ENCODE measurements at regions not wholly inside any gene's neighbourhood (a gene's known extent, or its start where the extent isn't known, plus 50 kb on each side); places are given as distances from the start of the nearest gene placed in this dataset.

DNA sequence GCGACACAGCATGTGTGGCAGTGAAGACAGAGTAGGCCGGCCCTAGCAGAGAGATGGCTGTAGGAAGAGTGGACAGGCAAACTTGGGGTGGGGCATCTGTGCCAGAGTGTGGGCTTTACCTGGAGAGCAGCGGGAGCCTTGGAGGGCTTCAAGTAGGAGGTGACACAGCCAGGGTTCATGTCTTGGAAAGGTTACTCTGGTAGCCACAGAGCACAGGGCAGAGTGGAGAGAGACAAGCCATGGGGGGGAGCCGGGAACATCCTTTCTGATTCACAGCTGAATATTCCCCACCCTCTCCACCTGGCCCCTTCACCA is 53.5 kb upstream of the DIO3 start:
- no peaks in the 10 kb centered on the region for H3K79me2 ChIP-seq (ENCODE audit: control insufficient read depth, insufficient read depth, low read length)
- H3K4me3 ChIP-seq (replicated peaks in 1 of 3; ENCODE audit: insufficient read depth in 1 of 3, low read depth in 1 of 3, low read length in 3 of 3) = no peak overlapping the region
- dilution Hi-C loops (cut with MboI; ENCODE audit: extremely low pct_ligation_motif_present, low sequenced_read_pairs) (no loop called here), intact Hi-C loops (cut with micrococcal nuclease) (no loop called here)
- BruUV-seq (replicated peaks) = no TSS peak
- H3K9ac ChIP-seq (replicated peaks; ENCODE audit: extremely low read depth, insufficient read depth, low read length) = no peak overlapping the region
- no peaks in the 10 kb centered on the region for H3K9me3 ChIP-seq (replicated peaks; ENCODE audit: control insufficient read depth, insufficient read depth, low read length)
- H3K27ac ChIP-seq (ENCODE audit: insufficient read depth, low read depth, low read length) = no peak overlapping the region
- H3K4me2 ChIP-seq (ENCODE audit: insufficient read depth, low read length) = no peak overlapping the region
- TF ChIP-seq, protein P1, sequence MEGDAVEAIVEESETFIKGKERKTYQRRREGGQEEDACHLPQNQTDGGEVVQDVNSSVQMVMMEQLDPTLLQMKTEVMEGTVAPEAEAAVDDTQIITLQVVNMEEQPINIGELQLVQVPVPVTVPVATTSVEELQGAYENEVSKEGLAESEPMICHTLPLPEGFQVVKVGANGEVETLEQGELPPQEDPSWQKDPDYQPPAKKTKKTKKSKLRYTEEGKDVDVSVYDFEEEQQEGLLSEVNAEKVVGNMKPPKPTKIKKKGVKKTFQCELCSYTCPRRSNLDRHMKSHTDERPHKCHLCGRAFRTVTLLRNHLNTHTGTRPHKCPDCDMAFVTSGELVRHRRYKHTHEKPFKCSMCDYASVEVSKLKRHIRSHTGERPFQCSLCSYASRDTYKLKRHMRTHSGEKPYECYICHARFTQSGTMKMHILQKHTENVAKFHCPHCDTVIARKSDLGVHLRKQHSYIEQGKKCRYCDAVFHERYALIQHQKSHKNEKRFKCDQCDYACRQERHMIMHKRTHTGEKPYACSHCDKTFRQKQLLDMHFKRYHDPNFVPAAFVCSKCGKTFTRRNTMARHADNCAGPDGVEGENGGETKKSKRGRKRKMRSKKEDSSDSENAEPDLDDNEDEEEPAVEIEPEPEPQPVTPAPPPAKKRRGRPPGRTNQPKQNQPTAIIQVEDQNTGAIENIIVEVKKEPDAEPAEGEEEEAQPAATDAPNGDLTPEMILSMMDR (IDR thresholded peaks at IDR 0.05; ENCODE audit: extremely low read depth in 1 of 2, insufficient read depth in 1 of 2, low read depth in 1 of 2, low read length in 2 of 2) = no peak
- TF ChIP-seq JUN (IDR thresholded peaks at IDR 0.05; ENCODE audit: borderline replicate concordance, insufficient read depth, insufficient read length, low read depth) (no peak), MYC (IDR thresholded peaks at IDR 0.05; ENCODE audit: low read depth, low read length) (no peak), POLR2A (IDR thresholded peaks at IDR 0.05; ENCODE audit: low read depth, low read length) (no peak), POLR2AphosphoS5 (IDR thresholded peaks at IDR 0.05; ENCODE audit: insufficient read depth, low read depth, low read length) (no peak), GATA2 (IDR thresholded peaks at IDR 0.05; ENCODE audit: insufficient read depth, insufficient read length, low read depth, low read length) (no peak), EZH2 (IDR thresholded peaks at IDR 0.05; ENCODE audit: borderline replicate concordance, low read depth, low read length, severe bottlenecking) (no peak), FOS (IDR thresholded peaks at IDR 0.05; ENCODE audit: borderline replicate concordance, insufficient read depth, low read length) (no peak)
- H3K27me3 ChIP-seq (ENCODE audit: control insufficient read depth in 2 of 2, insufficient read depth in 2 of 2, low read length in 2 of 2) = no peaks in the 10 kb centered on the region
- no peak overlapping the region for H2AFZ ChIP-seq (ENCODE audit: low read depth, low read length)
- no peak for FAIRE-seq
- H3K36me3 ChIP-seq (ENCODE audit: control insufficient read depth in 2 of 2, extremely low read depth in 1 of 2, insufficient read depth in 2 of 2, low read length in 2 of 2) = no peaks in the 10 kb centered on the region
- CTCF ChIA-PET = no interaction called here
- H4K20me1 ChIP-seq (replicated peaks; ENCODE audit: control insufficient read depth, extremely low read depth, insufficient read depth, low read length) = no peaks in the 10 kb centered on the region
- no peak for DNase-seq (ENCODE audit: low read depth, low spot score)
- POLR2A ChIA-PET = no interaction called here
- no peaks in the 10 kb centered on the region for H3K9me1 ChIP-seq (replicated peaks; ENCODE audit: control insufficient read depth, extremely low read depth, insufficient read depth, low read length)
- no peaks in the 10 kb centered on the region for H3K4me1 ChIP-seq (ENCODE audit: control insufficient read depth, extremely low read depth, insufficient read depth, low read length)

Measured in endothelial cell of umbilical vein (primary cell).